Left lung (tissue), 4 donors: ENCODE measurements at regions not wholly inside any gene's neighbourhood (a gene's known extent, or its start where the extent isn't known, plus 50 kb on each side); places are given as distances from the start of the nearest gene placed in this dataset.

ENCODE experiments used
- ATAC-seq: fragments of 200-7000 bp; cut with Tn5 transposase; one replicate; pipeline ENCODE4 v1.9.1; 2020; ENCODE audit warnings: moderate library complexity
- DNase-seq, 4 donors: peaks; one replicate each; pipeline ENCODE4 v3.0.0-alpha.2; 2013 to 2020
- H3K27ac ChIP-seq, 2 donors: fragments of 200-600 bp; sonication (generic) in 1 of 2; one replicate each; pipeline versions ENCODE4 v1.5.0 to v1.8.0; 2020 to 2021
- H3K27me3 ChIP-seq, 2 donors: fragments of 200-600 bp; sonication (generic) in 1 of 2; one replicate each; pipeline versions ENCODE4 v1.5.0 to v1.8.0; 2020 to 2021
- H3K36me3 ChIP-seq, 2 donors: fragments of 200-600 bp; sonication (generic) in 1 of 2; one replicate each; pipeline versions ENCODE4 v1.5.0 to v1.8.0; 2020 to 2021
- H3K4me1 ChIP-seq, 2 donors: fragments of 200-600 bp; one replicate each; pipeline ENCODE4 v1.8.0; 2021
- H3K4me3 ChIP-seq, 2 donors: fragments of 200-600 bp; sonication (generic) in 1 of 2; one replicate each; pipeline versions ENCODE4 v1.5.0 to v1.8.0; 2020 to 2021; ENCODE audit warnings: mild to moderate bottlenecking in 1 of 2
- H3K9me3 ChIP-seq, 2 donors: fragments of 200-600 bp; sonication (generic) in 1 of 2; one replicate each; pipeline versions ENCODE4 v1.5.0 to v1.8.0; 2020 to 2021
- intact Hi-C, 2 donors: fragments of 100-400 bp; cut with DNase I; formaldehyde crosslinking; loops; one replicate each; pipeline versions ENCODE4 v1.11.2 to v1.14.2; 2022
- TF ChIP-seq, protein P1 (sequence below), 2 donors: fragments of 200-600 bp; sonication (generic) in 1 of 2; IDR thresholded peaks; one replicate each; pipeline versions ENCODE4 v1.5.0 to v1.8.0; 2021; ENCODE audit warnings: antibody characterized with exemption in 2 of 2
- donor health status: DM: no; HTN: yes; CAD: no.
- donor health status: DM: no; HTN: no; CAD: no.

- Histone ChIP-seq H3K4me3 (no peak overlapping the region), H3K36me3 (no peaks in the 10 kb centered on the region), H3K27ac (no peak overlapping the region), H3K4me1 (peaks cover 0 to 6% of the 10 kb centered on the region in 2 donors), H3K27me3 (no peaks in the 10 kb centered on the region), H3K9me3 (no peaks in the 10 kb centered on the region)
- TF ChIP-seq, protein P1, sequence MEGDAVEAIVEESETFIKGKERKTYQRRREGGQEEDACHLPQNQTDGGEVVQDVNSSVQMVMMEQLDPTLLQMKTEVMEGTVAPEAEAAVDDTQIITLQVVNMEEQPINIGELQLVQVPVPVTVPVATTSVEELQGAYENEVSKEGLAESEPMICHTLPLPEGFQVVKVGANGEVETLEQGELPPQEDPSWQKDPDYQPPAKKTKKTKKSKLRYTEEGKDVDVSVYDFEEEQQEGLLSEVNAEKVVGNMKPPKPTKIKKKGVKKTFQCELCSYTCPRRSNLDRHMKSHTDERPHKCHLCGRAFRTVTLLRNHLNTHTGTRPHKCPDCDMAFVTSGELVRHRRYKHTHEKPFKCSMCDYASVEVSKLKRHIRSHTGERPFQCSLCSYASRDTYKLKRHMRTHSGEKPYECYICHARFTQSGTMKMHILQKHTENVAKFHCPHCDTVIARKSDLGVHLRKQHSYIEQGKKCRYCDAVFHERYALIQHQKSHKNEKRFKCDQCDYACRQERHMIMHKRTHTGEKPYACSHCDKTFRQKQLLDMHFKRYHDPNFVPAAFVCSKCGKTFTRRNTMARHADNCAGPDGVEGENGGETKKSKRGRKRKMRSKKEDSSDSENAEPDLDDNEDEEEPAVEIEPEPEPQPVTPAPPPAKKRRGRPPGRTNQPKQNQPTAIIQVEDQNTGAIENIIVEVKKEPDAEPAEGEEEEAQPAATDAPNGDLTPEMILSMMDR (IDR thresholded peaks at IDR 0.05): no peak
- ATAC-seq (peak; percentile 85), DNase-seq (peak in 1 of 4 donors; percentile 74)
- intact Hi-C loops: no loop called here
Observed at GRCh38 chr6:168247443-168248147, 72.0 kb downstream of the DACT2 start.

DNA sequence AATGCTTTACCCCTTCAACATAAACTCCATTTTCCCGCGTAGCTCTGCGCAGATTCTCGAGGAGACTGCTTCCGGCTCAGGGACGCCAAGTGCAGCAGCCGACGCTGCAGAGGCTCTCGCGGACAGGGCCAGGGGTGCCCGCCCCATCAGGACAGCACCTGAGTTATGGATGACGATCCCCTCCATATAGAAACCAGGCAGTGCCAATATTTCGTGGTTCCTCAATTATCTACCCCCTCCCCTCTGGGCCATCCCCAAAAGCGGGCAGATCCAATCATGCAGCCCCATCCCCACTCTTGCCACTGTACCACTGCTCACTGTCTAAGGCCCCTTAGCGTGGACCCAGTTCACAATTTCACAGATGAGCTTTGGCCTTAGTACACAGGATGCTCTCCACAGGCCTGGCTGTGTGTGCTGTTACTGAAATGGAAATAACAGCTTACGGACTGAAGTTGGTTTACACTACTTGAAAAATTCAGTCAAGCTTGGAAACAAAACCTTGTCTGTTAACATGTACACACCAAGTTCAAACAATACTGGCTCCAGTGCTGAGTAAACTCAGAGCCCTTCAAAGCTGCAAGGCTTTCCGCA lies 74.5 kb downstream of the DACT2 start:
- H3K4me1 ChIP-seq: peaks cover 0 to 6% of the 10 kb centered on the region in 2 donors
- H3K27me3 ChIP-seq: no peaks in the 10 kb centered on the region
- no peak overlapping the region for H3K4me3 ChIP-seq
- TF ChIP-seq, protein P1 (IDR thresholded peaks at IDR 0.05): no peak
- DNase-seq (peak in 1 of 4 donors; percentile 47), ATAC-seq (peak; percentile 31)
- no peaks in the 10 kb centered on the region for H3K9me3 ChIP-seq
- H3K36me3 ChIP-seq: no peaks in the 10 kb centered on the region
- no peak overlapping the region for H3K27ac ChIP-seq
- intact Hi-C loops: no loop called here

GRCh38 chr6:168243812-168244376 lies 75.7 kb downstream of the DACT2 start:
- Histone ChIP-seq H3K27me3 (no peaks in the 10 kb centered on the region), H3K36me3 (no peaks in the 10 kb centered on the region), H3K9me3 (no peaks in the 10 kb centered on the region), H3K4me3 (no peak overlapping the region), H3K4me1 (peaks cover 0 to 6% of the 10 kb centered on the region in 2 donors), H3K27ac (no peak overlapping the region)
- DNase-seq (no peak), ATAC-seq (no peak)
- intact Hi-C loops: no loop called here
- TF ChIP-seq, protein P1 (IDR thresholded peaks at IDR 0.05): no peak

DNA sequence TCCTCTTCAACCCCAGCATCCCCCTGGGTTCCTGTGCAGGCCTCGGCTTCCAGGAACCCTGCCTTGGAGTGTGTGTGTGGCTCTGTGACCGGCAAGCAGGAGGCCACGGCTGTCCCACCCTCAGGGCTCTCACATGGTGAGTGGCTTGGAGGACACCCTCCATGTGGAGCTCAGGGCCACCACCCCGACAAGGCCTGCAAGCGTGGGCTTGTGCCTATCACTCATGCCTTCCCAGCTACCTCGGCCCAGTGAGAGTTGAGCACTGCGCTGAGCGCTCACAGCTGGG lies 76.7 kb downstream of the DACT2 start:
- H3K4me1 ChIP-seq: peaks cover 0 to 2% of the 10 kb centered on the region in 2 donors
- ATAC-seq (no peak), DNase-seq (no peak)
- no peaks in the 10 kb centered on the region for H3K27me3 ChIP-seq
- H3K36me3 ChIP-seq: no peaks in the 10 kb centered on the region
- intact Hi-C loops: no loop called here
- no peaks in the 10 kb centered on the region for H3K9me3 ChIP-seq
- H3K27ac ChIP-seq: no peak overlapping the region
- H3K4me3 ChIP-seq: no peak overlapping the region
- TF ChIP-seq, protein P1 (IDR thresholded peaks at IDR 0.05): no peak

DNA sequence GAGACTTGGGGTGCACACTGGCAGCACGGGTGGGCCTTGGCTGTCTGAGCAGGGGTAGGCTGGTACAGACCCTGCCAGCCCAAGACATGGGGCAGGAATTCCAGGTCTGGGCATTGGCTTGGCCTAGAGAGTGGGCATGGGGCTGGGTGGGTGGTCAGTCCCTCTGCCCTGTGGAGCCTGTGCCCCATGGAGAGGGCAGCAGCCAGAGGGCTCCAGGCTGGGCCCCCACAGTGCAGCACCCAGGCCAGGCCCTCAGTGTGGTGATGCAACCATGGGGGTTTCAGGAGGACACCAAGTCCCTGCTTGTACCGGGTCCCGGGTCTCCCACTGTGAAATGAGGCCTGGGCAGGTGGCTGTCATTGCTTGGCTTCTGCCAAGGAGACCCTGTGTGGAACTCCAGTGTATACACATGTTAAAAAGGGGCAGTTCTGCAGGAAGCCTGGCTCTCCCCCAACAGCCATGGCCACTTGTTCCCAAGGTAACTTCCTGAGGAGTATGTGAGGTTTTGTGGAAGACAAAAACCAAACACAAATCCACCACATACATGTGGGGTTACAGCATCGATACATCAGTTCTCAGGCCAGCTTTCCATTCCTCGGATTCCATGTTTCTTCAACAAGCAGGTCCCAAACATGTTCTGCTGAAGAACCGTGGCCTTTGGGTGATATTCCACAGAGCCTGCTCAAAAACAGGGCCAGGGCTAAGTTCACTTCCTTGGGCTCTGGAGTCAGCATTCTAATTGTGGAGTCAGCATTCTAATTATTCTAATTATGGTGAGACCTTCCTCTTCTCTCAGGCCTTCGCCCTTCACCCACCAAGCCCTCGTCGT lies 77.3 kb downstream of the DACT2 start:
- Histone ChIP-seq H3K4me1 (no peaks in the 10 kb centered on the region), H3K9me3 (no peaks in the 10 kb centered on the region), H3K36me3 (no peaks in the 10 kb centered on the region), H3K4me3 (no peak overlapping the region), H3K27me3 (no peaks in the 10 kb centered on the region), H3K27ac (no peak overlapping the region)
- DNase-seq (no peak), ATAC-seq (no peak)
- TF ChIP-seq, protein P1 (IDR thresholded peaks at IDR 0.05): no peak
- intact Hi-C loops: no loop called here
